ENCODE measurements at regions not wholly inside any gene's neighbourhood (a gene's known extent, or its start where the extent isn't known, plus 50 kb on each side); places are given as distances from the start of the nearest gene placed in this dataset.

DNA sequence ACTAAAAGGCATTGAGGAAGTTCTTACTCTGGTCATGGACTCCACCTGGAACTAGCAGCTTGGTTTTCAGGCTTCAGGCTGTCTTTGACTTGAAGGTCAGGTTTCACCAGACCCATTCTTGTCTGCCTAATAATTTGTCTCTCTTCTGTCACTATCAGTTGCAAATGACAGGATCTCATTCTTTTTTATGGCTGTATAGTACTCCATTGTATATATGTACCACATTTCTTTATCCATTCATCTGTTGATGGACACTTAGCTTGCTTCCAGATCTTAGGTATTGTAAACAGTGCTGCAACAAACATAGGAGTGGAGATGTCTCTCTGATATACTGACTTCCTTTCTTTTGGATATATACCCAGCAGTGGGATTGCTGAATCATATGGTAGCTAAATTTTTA, 73.1 kb upstream of the SYNCRIP start:
- TF ChIP-seq, protein P1, sequence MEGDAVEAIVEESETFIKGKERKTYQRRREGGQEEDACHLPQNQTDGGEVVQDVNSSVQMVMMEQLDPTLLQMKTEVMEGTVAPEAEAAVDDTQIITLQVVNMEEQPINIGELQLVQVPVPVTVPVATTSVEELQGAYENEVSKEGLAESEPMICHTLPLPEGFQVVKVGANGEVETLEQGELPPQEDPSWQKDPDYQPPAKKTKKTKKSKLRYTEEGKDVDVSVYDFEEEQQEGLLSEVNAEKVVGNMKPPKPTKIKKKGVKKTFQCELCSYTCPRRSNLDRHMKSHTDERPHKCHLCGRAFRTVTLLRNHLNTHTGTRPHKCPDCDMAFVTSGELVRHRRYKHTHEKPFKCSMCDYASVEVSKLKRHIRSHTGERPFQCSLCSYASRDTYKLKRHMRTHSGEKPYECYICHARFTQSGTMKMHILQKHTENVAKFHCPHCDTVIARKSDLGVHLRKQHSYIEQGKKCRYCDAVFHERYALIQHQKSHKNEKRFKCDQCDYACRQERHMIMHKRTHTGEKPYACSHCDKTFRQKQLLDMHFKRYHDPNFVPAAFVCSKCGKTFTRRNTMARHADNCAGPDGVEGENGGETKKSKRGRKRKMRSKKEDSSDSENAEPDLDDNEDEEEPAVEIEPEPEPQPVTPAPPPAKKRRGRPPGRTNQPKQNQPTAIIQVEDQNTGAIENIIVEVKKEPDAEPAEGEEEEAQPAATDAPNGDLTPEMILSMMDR (IDR thresholded peaks at IDR 0.05): no peak
- TF ChIP-seq POLR2A (IDR thresholded peaks at IDR 0.05): no peak
